SK-N-SH treated with all-trans-retinoic acid at 6 μM for 48 hours (cell line): ENCODE measurements at regions not wholly inside any gene's neighbourhood (a gene's known extent, or its start where the extent isn't known, plus 50 kb on each side); places are given as distances from the start of the nearest gene placed in this dataset.

Source experiments
- ATAC-seq: fragments of 200-7000 bp; cut with Tn5 transposase; 3 replicates; pipeline ENCODE4 v1.9.1; 2020; ENCODE audit warnings: mild to moderate bottlenecking, moderate library complexity
- ARNTL ChIP-seq: fragments of 450-650 bp; formaldehyde crosslinking; IDR thresholded peaks from 2 replicates; pipeline ENCODE4 v1.5.0; 2020; ENCODE audit warnings: low read depth, mild to moderate bottlenecking, moderate library complexity, borderline replicate concordance
- BACH2 ChIP-seq: fragments of 250-450 bp; sonication (Bioruptor Pico); IDR thresholded peaks from 2 replicates; pipeline ENCODE4 v1.9.0; 2021; ENCODE audit warnings: mild to moderate bottlenecking, borderline replicate concordance
- CREB5 ChIP-seq: fragments of 250-450 bp; sonication (Bioruptor Pico); IDR thresholded peaks from 2 replicates; pipeline ENCODE4 v1.5.1; 2020; ENCODE audit warnings: low read depth, mild to moderate bottlenecking, moderate library complexity
- CSDC2 ChIP-seq: fragments of 250-450 bp; sonication (Bioruptor Pico); IDR thresholded peaks from 2 replicates; pipeline ENCODE4 v1.5.0; 2020; ENCODE audit warnings: mild to moderate bottlenecking, moderate library complexity
- CSRNP3 ChIP-seq: fragments of 250-450 bp; sonication (Bioruptor Pico); IDR thresholded peaks from 2 replicates; pipeline ENCODE4 v1.5.1; 2021; ENCODE audit warnings: mild to moderate bottlenecking, moderate library complexity
- ESRRG ChIP-seq: fragments of 250-450 bp; sonication (Bioruptor Pico); IDR thresholded peaks from 2 replicates; pipeline ENCODE4 v1.6.1; 2021; ENCODE audit warnings: mild to moderate bottlenecking
- GLIS3 ChIP-seq: fragments of 250-450 bp; sonication (Bioruptor Pico); IDR thresholded peaks from 2 replicates; pipeline ENCODE4 v1.5.0; 2020; ENCODE audit warnings: mild to moderate bottlenecking, moderate library complexity
- ISL1 ChIP-seq: fragments of 250-450 bp; sonication (Bioruptor Pico); IDR thresholded peaks from 2 replicates; pipeline ENCODE4 v2.1.2; 2022; ENCODE audit warnings: mild to moderate bottlenecking, moderate library complexity
- OSR1 ChIP-seq: fragments of 250-450 bp; sonication (Bioruptor Pico); IDR thresholded peaks from 2 replicates; pipeline ENCODE4 v1.8.0; 2022; ENCODE audit warnings: moderate library complexity, mild to moderate bottlenecking, inconsistent platforms
- PATZ1 ChIP-seq: fragments of 250-450 bp; sonication (Bioruptor Pico); IDR thresholded peaks from 2 replicates; pipeline ENCODE4 v1.8.0; 2020; ENCODE audit warnings: mild to moderate bottlenecking, moderate library complexity, borderline replicate concordance
- PPARA ChIP-seq: fragments of 250-450 bp; sonication (Bioruptor Pico); IDR thresholded peaks from 2 replicates; pipeline ENCODE4 v1.5.0; 2020; ENCODE audit warnings: mild to moderate bottlenecking, borderline replicate concordance
- RARB ChIP-seq: fragments of 250-450 bp; sonication (Bioruptor Pico); IDR thresholded peaks from 2 replicates; pipeline ENCODE4 v1.8.0; 2021; ENCODE audit warnings: mild to moderate bottlenecking, moderate library complexity
- SNAI2 ChIP-seq: fragments of 250-450 bp; sonication (Bioruptor Pico); IDR thresholded peaks from 2 replicates; pipeline ENCODE4 v1.5.0; 2020; ENCODE audit warnings: mild to moderate bottlenecking, moderate library complexity
- TOX ChIP-seq: fragments of 250-450 bp; sonication (Bioruptor Pico); IDR thresholded peaks from 2 replicates; pipeline ENCODE4 v1.8.0; 2021; ENCODE audit warnings: mild to moderate bottlenecking, moderate library complexity, borderline replicate concordance
- TSHZ2 ChIP-seq: fragments of 250-450 bp; sonication (Bioruptor Pico); IDR thresholded peaks from 2 replicates; pipeline ENCODE4 v1.5.0; 2020; ENCODE audit warnings: mild to moderate bottlenecking, moderate library complexity
- ZC3H10 ChIP-seq: fragments of 250-450 bp; sonication (Bioruptor Pico); IDR thresholded peaks from 2 replicates; pipeline ENCODE4 v1.5.1; 2021; ENCODE audit warnings: mild to moderate bottlenecking, moderate library complexity
- ZFP3 ChIP-seq: fragments of 250-450 bp; sonication (Bioruptor Pico); IDR thresholded peaks from 2 replicates; pipeline ENCODE4 v1.5.0; 2020; ENCODE audit warnings: mild to moderate bottlenecking, moderate library complexity
- ZFP30 ChIP-seq: fragments of 450-650 bp; formaldehyde crosslinking; IDR thresholded peaks from 2 replicates; pipeline ENCODE4 v1.5.0; 2022; ENCODE audit warnings: mild to moderate bottlenecking, moderate library complexity
- ZNF565 ChIP-seq: fragments of 450-650 bp; formaldehyde crosslinking; conservative IDR thresholded peaks from 2 replicates; pipeline ENCODE4 v1.5.0; 2020; ENCODE audit warnings: low read depth, mild to moderate bottlenecking, moderate library complexity
- ZNF70 ChIP-seq: fragments of 450-650 bp; formaldehyde crosslinking; IDR thresholded peaks from 2 replicates; pipeline ENCODE4 v1.5.0; 2020; ENCODE audit warnings: mild to moderate bottlenecking, moderate library complexity
- ZNF8 ChIP-seq: fragments of 450-650 bp; formaldehyde crosslinking; IDR thresholded peaks from 2 replicates; pipeline ENCODE4 v1.5.0; 2020; ENCODE audit warnings: mild to moderate bottlenecking, moderate library complexity

- ATAC-seq: no peak
- TF ChIP-seq OSR1 (CRISPR knock-in tag) (no peak), ZNF70 (no peak), CSRNP3 (CRISPR knock-in tag) (no peak), TOX (no peak), SNAI2 (no peak), PPARA (CRISPR knock-in tag) (no peak), ESRRG (CRISPR knock-in tag) (no peak), TSHZ2 (CRISPR knock-in tag) (no peak)
Observed at GRCh38 chr14:104335611-104336010, 197.2 kb downstream of the KIF26A start.

DNA sequence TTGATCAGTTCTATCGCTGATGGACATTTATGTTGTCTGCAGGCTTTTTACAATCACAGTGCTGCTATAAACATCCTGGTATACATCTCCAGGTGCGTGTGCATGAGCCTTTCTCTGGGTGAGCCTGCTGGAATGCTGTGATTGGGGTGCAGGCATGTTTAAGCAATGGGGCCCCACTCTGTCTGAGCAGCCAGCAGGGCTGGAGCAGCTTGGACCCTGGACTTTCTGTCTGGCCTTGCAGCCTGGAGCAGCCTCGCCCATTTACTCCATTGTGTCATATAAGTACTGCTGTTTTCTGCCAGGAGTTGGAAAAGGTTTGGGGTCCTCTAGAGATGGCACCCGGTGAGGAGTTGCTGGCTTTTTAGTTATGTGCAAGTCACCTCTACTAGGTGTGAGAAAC lies 199.0 kb downstream of the KIF26A start:
- no peak for ATAC-seq
- no peak for TF ChIP-seq ZFP3
- no peak for TF ChIP-seq ZNF565
- no peak for TF ChIP-seq ESRRG (CRISPR knock-in tag)
- TF ChIP-seq ZC3H10 (CRISPR knock-in tag): no peak
- no peak for TF ChIP-seq ZNF70
- no peak for TF ChIP-seq ZFP30 (CRISPR knock-in tag)
- no peak for TF ChIP-seq PPARA (CRISPR knock-in tag)
- TF ChIP-seq CSRNP3 (CRISPR knock-in tag): no peak
- TF ChIP-seq SNAI2: no peak
- no peak for TF ChIP-seq CSDC2 (CRISPR knock-in tag)
- no peak for TF ChIP-seq OSR1 (CRISPR knock-in tag)
- no peak for TF ChIP-seq ISL1 (CRISPR knock-in tag)
- no peak for TF ChIP-seq PATZ1
- TF ChIP-seq GLIS3 (CRISPR knock-in tag): no peak
- TF ChIP-seq RARB (CRISPR knock-in tag): no peak
- TF ChIP-seq CREB5: no peak
- no peak for TF ChIP-seq ZNF8
- no peak for TF ChIP-seq BACH2

DNA sequence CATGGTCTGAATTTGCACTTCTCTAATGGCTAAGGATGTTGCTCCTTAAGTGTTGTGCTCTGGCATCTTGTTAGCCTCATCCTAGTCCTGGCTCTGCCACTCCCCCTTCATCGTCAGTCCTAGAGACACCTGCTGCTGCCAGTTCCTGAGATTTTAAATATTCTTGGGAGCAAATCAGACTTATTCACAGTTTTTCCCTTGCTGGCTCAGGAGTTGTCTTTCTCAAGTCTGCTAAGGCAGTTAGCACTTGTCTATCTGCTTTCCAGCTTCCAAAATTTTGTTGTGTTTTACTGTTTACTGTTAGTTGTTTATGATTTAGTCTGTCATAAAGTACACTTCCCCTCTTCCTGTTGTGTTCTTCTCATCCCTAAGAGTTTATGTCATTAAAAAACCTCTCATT lies 201.0 kb downstream of the KIF26A start:
- ATAC-seq: no peak
- TF ChIP-seq TOX (no peak), BACH2 (no peak), PPARA (CRISPR knock-in tag) (no peak), TSHZ2 (CRISPR knock-in tag) (no peak), ISL1 (CRISPR knock-in tag) (no peak), ZFP3 (no peak), ESRRG (CRISPR knock-in tag) (no peak), PATZ1 (no peak), SNAI2 (no peak), CREB5 (no peak), OSR1 (CRISPR knock-in tag) (no peak), ARNTL (CRISPR knock-in tag) (no peak)
